NCI-H2081 (cell line): ENCODE measurements at regions not wholly inside any gene's neighbourhood (a gene's known extent, or its start where the extent isn't known, plus 50 kb on each side); places are given as distances from the start of the nearest gene placed in this dataset.

Experiments used
- DNase-seq, 2 experiments: peaks; one replicate each; lab custom pipeline; 2025; lab: John Stamatoyannopoulos, UW

DNA sequence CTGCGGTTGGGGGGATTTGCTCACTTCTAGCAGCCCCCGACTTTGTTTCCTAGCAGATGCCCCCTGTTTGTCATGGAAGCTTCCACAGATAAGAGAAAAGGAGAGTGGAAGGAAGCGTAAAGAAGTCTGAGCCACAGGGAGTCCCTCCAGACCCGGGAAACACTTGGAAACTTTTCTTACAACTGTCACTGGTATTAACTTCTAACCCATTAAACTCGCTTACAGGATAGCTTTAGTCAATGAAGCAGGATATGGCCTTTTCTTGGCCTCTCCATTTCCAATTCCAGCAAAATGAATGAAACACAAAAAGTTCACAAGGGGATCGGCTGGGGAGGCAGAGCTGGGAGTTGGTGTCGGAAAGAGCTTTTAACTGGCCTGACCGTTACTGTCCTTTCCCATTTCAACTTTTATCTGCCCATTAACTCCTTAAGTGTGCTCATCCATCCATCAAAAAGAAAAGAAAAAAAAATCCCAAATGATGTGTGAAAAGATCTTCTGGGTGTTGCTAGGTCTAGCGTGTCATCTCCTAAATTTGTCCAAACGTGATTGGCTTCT is 231.9 kb upstream of the ARGLU1 start:
- DNase-seq = no peak

DNA sequence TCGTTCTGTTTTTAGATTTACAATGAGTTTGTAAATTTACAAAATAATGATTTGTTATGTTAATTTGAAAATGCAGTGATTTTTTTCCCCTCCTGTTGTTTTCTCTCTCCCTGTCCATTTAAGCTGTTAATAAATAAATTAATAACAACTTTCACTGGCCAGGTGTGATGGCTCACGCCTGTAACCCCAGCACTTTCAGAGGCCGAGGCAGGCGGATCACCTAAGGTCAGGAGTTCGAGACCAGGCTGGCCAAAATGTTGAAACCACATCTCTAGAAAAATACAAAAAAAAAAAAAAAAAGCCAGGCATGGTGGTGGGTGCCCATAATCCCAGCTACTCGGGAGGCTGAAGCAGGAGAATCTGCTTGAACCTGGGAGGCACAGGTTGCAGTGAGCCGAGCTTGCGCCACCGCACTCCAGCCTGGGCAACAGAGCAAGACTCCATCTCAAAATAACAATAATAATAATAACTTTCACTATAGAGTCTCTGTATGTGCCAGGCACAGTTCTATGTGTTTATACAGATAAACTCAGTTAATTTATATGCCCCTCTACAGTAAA is 229.2 kb upstream of the ARGLU1 start:
- no peak for DNase-seq

DNA sequence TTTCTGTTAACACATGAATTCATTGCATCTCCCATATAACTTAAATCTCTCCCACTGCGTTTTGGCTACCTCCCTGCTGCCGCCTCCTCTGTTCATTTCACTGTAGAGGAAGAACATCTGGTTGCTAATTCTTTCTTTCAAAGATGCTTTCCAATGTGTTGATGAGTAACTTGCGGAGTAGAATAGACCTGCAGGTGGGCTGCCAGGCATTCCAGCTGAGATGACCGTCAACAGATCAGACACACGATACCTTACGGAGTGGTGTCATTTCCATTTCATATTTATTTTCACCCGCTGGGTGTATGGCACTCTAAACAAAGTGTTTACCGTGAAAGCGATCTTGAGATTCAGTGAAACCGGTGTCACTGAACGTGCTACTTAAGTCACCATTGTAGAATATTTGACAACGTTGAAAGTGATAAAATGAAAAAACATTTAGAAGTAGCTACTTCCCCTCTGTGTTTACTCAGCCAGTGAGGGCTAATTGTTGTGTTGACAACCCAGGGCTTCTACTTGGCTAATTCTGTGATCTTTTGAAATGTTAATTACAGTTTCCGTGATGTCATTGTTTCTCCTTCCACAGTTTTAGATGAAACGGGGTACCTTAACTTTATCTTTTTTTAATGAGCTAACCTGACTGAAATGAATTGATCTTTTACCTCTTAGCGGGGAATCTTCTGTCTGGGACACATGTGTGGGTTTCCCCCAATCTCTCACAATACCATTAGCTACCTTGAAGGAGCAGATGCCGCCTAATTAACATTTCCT is 228.5 kb upstream of the ARGLU1 start:
- DNase-seq = peak; percentile 58 to 69

DNA sequence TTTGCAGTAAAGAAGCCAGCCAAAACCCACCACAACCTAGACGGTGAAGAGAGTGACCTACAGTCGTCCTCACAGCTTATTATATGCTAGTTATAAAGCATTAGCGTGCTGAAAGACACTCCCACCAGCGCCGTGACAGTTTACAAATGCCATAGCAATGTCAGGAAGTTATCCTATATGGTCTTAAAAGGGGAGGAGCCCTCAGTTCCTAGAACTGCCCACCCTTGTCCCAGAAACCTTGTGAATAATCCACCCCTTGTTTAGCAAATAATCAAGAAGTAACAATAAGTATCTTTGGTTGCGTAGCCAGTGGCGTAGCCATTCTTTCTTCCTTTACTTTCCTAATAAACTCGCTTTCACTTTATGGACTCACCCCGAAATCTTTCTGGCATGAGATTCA is 227.9 kb upstream of the ARGLU1 start:
- DNase-seq = no peak

DNA sequence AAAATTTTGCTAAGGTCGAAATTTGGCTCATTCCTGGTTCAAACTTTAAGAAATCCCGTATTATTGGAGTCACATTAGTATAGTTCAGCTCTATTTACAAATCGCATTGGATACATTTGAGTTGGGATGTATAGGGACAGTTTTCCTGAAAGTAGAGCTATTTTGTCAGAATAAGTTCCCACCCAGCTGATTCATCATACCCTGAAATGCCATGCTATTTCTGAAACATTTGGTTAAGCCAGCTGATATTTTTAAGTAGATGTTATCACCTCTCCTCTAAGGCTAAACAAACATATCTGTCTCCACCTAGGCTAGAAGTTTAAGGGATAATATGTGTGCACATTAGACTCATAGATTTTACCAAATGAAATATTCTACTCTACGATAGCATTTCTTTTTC is 226.2 kb upstream of the ARGLU1 start:
- no peak for DNase-seq

DNA sequence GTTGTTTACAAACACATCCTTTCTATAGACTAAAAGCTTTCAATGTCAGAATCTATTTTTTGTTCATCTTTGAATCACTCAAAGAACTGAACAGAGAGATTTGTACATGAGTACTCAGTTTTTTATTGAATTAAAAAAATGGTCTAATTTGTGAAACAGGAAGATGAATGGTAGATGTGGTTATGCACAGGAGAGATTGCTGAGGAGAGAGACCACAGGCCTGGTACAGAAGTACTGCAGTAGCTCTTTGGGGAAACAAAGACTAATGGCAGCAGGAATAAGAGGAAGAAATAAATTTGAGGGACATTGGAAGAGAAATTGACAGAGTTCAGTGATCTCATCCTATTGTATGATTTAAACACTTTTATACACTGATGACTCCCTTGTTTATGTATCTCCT is 222.0 kb upstream of the ARGLU1 start:
- no peak for DNase-seq

DNA sequence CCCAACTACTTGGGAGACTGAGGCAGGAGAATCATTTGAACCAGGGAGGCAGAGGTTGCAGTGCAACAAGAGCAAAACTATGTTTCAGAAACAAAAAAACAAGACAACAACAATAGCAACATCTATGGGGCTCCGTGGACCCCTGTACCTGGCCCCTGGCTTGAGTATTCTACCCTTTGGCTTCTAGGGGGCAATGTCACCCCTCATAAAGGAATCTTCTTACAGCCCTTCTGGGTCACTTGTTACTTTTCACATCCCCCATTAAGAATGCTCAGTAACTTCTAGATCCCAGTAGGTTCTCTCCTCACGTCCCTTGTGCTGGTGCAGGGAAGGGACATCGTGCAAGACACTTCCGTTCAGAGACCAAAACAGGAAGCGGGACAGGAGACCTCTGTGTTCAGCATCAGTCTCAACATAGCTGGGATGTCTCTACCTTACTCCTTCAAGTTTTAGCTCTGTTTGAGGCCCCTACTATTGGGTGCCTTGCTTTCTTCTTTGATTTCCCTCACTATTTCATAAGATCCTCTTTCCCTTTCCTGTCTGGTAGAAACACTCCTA is 218.1 kb upstream of the ARGLU1 start:
- no peak for DNase-seq

DNA sequence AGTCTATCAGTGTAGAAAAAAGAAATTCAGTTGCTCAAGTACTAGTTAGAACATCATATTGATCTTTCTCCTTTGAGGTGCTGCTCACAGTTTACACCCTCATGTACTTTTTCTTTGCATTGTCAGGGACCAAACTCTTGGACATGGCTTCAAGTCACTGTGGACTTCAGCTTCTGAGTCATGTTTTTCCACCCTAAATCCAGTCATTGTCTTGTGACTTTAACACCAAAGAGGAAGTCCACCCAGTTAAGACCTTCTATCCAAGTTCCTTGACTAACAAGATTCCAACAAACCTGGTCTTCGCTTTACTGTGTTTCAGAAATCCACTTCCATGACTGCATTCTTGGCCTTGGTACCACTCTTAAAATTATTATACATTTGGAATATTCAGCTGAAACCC is 206.7 kb upstream of the ARGLU1 start:
- DNase-seq = no peak

DNA sequence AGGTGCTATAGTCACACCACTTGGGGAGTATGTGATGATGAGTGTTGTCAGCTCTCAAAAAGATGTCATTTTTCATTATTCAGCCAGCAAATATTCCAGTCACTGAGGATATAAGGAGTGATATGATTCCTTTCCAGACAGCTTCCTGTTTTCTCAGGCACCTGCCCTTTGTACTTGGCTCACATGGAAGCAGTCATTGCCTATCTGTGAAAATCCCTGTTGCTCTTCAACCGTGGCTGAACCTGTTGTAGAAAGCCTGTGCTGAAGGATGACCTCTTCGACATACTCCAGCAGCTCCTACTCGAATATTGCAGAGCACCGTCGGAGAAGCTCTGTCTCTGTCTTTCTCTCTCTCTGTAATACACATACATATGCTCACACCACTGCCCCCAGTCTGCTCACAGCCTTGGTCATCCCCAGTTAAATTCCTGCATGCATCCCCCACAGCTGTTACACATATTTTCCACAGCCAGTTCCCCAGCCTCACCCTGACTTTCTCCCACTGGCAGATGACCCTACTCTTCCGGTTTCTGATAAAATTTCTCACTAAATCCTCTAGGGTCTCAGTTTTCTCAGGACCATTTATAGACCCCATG is 204.2 kb upstream of the ARGLU1 start:
- no peak for DNase-seq

DNA sequence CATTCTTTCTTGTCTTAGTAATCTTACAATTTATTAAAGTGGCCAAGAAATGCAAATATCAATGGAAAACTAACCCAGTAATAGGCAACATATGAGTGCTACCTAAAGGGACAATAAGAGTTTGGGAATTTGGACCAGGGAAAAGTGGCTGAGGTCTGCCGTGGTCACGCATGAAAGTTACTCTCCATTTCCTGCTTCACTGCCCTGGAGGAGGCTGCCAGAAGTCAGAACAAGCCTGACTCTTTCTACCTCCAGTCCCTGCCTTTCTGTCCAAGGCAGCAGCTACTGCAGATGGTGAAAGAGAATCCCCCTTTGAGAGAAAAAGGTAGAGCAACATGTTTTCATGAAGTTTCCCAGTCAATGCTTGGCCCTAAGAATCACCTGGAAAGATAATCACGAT is 201.1 kb upstream of the ARGLU1 start:
- no peak for DNase-seq

DNA sequence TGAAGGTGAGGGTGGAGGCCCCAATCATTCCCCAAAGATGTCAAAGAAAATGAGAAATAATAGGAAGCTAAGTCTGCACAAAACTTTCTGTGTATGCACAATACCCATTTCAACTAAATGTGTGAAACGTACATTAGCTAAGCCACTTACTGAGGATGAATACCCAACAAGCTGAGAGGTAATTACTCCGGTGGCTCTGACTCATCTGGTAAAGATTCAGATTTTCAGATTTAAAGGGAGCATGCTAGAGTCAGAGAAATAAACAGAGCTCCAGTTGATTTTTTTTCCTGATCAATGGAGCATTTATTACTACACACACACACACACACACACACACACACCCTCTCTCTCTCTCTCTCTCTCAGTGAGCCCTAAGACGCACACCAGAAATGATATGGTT is 194.8 kb upstream of the ARGLU1 start:
- no peak for DNase-seq

DNA sequence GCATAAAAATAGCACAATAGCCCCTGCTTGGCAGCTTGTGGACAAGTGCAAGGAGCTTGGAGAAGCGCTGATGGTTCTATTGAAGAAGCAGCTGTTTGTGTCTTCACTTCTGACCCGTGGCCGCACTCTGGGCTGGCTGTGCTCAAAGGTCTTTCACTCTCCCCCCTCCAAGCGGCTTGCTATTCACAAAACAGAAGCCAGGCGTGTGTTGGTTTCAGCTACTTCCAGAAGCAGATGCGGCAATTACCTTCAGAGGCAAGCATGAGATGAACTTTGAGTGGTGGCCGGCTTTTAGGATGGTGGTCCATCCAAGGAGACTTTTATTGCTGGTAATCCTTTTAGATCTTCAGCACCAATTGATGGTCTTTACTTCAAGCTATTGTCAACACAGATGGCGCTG is 188.5 kb upstream of the ARGLU1 start:
- no peak for DNase-seq

DNA sequence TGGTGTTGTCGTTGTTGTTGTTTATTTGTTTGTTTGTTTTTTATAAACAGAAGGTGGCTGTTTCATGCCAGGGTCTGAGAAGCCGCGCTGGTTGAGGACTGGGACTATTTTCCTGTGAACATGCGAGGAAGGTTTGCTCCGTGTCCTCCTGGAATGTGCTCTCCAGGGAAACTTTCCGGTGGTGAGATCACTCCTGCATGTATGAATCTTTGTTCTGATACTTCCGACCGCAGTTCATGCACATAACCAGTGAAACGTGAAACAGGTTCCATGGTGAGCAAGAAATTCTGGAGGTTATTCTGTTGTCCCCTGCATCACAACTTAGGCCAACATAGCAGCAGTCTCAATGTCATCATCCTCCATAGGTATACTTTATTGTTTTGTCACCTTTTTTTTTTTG is 187.6 kb upstream of the ARGLU1 start:
- DNase-seq = no peak

DNA sequence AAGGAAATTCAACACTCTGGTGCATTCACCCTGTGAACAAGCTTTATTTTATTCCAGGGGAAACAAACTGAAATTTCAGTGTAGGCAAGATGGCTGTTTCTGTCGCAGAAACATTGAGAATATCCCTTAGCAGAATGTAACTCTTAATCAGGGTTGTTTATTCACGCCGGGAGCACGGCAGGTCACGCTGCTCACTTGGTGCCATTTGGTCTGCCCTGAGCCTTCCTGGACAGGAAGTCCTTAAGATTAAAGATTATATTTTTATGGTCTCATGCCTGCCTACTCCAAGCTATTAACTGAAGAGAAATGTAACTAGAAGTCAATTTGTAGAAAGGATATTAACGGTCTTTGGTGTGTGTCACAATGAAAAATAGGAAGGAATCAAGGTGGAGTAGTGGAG is 185.3 kb upstream of the ARGLU1 start:
- no peak for DNase-seq

DNA sequence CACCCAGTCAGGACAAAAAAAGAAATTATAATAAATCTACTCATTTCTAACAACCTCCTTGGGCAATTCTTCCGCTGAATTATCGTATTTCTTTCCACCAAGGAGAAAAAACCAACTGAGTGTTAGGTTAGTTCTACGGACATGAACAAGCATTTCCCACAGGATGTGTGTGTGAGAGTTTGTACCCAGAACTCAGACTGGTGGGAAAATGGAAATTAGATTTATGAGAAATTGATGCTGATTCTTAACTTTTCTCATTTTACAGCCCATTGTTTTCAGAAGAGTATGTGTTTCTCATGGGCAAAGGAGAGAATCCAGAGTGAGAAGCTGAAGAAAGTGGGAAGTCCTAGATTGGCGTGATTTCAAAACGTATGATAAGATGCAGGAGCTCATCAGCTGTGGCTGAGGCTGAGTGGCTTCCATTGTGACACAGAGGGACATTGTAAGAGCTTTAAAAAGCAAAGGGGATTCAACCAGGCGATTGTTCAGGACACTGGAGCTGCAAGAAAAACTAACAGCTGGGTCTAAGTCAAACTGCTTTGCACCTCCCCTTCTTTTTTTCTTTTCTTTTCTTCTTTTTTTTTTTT is 184.7 kb upstream of the ARGLU1 start:
- no peak for DNase-seq

DNA sequence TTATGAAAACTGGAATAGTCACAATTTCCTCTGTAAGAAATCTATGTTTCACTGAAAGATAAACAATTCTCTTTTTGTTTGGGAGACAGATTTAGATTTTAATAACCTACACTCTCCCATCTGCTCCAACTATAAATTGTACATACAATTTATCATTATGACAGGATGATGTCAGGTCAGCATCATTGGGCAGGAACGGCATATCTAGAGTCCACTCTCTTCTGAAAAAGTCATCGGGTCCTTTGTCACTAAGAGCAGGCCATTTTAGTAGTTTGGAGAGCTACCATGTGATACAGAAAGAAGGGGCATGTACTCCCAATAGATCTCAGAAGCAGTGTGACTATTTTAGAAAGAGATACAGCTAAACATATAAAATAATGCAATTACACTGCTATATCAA is 180.8 kb upstream of the ARGLU1 start:
- no peak for DNase-seq

DNA sequence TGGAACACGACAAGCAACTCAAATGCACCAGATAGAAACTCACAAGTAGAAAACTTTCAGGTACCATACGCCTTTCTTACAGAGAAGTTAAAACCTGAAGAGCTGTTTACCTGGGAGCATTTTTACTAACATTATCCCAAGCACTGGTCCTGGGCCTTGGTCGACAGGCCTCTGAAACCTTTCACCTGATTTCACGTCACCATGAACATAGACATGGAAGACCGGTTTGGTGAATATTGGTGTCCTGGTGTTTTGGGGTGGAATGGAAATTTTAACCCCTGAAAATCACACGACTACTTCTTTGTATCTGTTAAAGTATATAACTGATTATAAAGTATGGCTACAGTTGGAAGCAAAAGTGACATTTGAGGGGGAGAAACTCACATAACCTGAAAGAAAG is 176.6 kb upstream of the ARGLU1 start:
- DNase-seq = no peak

DNA sequence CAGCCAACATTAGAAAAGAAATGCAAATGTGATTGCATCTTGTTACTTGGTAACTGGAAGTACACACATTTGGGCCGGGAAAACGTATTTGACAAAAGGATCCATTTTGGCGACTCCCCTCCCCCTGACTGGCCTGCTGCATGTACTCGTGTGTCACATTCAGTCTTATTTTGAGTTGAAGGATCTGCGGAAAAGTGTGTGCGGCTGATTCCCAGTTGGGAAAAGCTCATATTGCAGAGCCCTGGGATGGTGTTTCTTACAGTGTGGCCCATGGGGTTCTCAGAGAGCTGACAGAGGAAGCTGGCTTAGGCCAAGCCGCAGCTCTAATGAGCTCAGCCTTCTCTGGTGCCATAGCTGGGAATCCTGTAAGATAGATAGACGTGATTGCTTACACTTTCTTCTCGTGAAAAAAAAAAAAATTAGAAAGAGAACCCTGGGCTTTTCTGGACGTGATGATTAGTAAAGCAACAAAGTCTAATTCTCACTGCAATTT is 170.3 kb upstream of the ARGLU1 start:
- no peak for DNase-seq

DNA sequence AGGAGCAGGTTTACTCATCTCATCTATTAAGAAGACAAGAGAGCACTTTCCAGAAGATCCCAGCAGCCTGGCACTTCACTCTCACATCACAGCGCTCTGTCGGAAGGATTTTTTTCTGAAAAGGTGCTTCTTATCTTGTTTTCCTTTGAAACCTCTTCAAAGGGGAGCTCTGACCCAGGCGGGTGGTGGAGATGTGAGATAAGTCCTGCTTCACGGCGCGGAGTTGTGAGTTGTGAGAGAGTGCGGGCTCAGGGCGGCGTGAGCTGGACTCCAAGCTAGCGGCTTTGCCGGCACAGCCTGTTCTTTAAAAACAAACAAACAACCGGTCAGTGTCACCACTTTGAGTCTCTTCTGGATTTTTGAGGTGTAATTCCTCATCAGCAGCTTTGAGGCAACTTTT is 169.0 kb upstream of the ARGLU1 start:
- DNase-seq = no peak

DNA sequence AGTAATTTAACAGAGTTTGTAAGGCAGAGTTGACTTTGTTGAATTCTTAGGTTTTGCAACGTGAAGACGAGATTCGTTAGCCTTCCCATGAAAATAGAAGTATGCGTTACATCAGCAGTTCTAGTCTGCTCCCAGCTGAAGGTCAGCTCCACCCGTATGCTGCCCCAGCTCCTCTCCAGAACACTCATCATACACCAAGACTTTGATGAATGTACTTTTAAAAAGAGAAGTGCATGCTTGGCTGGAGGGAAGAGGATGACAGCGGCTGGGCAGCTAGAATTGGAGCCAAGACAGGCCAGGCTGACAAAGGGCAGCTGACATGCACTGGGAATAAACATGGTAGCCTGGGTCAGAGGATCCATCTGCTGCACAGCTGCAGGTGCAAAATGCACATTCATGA is 166.3 kb upstream of the ARGLU1 start:
- no peak for DNase-seq

DNA sequence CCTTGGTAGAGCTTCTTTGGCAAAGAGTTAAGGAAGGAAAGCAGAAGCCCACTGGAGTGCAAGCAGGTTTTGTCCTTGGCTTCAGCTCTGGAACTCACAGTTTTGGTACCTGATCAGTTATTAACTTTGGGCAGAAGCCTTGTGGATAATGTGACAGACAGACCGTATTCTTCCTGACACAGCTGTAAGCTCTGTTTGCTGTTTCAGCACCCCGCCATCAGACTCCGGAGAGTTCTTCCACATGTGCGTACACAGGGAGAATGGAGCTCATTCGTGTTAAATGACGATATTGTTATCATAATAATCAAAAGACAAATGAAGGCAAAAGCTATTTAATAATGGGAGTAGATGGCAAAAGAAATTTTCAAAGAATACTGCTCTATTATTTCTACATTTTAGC is 155.1 kb upstream of the ARGLU1 start:
- no peak for DNase-seq

DNA sequence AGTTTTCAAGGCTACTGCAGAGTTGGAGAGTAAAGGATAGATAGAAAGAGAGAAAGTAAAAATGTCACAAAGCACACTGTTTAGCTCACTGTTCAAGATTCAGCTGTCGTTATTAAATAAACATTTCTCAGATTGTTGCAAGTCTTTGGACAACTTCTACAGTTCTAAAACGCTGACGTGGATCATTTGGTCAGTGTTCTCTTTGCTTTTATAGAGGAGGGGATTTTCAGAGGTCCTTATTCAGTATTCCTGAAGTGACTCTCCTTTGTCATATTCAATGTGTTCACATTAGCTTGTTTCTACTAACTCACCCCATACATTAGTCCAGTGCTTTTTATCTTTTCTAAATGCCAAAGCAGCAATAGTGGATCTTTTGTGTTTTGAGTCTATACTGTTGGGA is 154.7 kb upstream of the ARGLU1 start:
- no peak for DNase-seq

DNA sequence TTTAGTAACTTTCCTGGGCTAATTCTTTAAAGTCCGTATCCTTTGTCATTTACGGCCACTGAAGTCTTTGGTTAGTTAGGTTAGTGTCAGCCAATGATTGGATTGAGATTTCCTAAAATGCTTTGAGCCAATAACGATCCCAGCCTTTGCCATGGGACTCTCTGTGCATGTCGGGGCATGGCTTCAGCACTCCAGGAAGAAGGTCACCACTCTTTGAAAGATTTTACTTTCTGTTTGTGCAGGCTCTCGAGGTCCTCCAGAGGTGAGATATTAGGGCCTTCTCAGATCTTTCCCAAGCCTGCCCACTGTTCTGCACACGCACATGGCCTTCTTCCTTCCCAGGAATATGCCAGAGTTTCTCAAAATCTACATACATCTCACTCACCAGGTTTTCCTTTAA is 153.7 kb upstream of the ARGLU1 start:
- DNase-seq = no peak
